T1000 (cell line): ENCODE measurements at regions not wholly inside any gene's neighbourhood (a gene's known extent, or its start where the extent isn't known, plus 50 kb on each side); places are given as distances from the start of the nearest gene placed in this dataset.
"Not testable (repeated sequence)": the region's sequence is repeated elsewhere in the genome, so short reads cannot be mapped to it uniquely, and the experiment has no call there.

Source experiments
- DNase-seq: peaks from one replicate; lab custom pipeline; 2025; ENCODE audit warnings: mixed read lengths; lab: John Stamatoyannopoulos, UW

DNA sequence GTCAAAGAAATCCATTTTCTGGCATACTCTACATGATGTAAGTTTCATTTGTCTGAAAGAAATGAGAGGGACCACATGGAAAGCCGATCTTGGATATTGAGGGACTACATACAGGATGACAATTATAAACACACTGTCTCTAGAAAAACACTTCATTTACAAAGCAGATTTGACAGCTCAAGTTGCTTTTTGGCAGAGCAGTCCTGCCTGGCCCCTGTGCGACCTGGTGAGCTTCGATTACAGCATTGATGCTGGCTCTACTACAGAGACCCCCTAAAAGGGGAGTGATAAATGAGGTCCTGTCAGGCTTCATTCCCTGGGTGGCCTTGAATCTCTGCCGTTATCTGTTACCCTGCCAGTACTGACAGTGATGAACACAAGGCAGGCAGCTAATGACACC, 215.2 kb upstream of the NOCT start:
- DNase-seq: no peak

DNA sequence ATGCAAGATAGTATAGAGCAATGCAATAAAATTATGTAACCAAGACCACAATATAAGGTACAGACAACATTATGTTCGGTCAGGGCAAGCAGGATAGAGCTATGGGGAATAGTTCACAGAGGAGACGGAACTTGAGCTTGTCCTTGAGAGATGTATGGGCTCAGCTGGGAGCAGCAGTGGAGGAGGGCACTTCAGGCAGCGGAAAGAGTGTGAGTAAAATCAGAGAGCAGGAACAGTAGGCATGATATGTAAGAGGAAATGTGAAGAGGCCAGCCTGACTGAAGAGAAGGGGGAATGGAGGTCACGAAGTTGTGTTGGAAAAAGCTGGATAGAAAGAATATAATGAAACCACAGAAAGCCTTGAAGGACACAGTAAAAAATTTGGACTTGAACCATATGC, 217.2 kb upstream of the NOCT start:
- no peak for DNase-seq

DNA sequence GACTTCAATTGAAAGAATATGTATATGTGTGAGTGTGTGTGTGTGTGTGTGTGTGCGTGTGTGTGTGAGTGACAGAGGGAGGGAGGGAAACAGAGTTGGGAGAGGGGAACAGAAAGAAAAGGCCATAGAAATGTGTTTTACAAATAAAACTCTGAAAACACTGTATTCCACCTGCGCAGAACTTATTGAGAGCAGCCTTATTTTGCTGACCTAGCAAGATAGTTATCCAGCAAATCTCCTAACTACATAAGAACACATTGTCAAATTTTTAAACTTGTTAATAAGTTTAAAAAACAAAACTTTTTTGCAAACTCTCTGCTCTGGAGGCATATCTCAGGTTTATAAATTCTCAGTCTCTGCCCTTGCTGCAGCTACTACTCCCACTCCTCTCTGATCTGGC, 217.9 kb upstream of the NOCT start:
- DNase-seq: no peak

DNA sequence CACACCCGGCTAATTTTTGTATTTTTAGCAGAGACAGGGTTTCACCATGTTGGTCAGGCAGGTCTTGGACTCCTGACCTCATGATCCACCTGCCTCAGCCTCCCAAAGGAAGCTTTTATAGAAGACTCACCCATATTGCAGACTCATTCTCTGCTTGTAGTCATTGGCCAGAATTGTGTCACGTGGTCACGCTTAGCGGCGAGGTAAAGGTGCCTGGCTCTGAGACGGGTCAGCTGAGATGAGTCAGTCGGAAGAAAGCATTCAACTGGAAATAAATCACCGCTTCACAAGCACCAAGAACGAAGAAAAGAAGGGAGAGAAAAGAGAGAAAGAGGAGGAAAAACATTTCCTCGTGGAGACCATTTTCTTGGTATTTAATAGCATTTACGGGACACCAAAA, 218.8 kb upstream of the NOCT start:
- DNase-seq: no peak

DNA sequence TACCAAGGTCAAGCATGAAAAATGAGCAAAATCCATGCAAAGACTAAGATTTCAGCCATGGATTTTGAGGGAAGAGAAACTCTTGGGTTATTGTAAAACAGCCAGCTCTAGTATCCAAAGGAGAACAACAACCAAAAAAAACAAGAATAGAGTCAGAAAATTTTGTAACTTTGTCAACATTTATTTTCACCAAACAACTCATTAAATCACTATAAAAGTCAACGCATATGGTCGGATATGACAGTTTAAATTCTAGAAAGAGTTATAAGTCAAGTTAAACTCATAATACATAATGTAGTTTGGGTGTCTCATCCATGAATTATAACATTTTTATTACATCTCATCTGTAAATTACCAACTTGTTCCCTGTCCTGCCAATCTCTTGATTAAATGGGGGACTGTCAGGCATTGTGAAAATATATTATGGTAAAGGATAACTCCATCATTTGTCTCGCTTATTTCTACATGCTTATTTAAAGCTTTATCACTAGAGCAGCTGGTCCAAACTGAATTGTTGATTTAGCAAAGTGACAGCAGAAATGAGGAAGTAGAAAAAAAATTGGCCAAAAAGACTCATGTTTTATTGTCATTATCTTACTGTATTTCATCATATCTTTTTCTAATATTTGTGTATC, 224.8 kb upstream of the NOCT start:
- DNase-seq: no peak

DNA sequence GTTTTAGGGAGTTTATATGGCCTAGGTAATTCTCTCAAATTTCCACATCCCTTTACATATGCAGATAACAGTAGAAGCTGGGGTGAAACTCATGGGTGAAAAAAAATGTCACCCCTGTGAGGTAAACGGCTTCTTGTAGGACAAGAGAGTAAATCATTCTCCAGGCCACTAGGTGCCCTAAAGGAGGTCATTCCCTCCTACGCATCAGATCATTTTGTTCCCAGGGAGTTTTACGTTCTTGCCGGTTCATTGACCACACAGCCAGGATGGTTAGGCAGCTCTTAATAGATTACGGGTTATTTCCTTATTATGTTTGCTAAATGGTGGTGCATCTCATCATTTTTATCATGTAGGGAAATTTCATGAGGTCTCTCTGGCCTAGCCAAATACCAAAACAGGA, 225.8 kb upstream of the NOCT start:
- DNase-seq: no peak

DNA sequence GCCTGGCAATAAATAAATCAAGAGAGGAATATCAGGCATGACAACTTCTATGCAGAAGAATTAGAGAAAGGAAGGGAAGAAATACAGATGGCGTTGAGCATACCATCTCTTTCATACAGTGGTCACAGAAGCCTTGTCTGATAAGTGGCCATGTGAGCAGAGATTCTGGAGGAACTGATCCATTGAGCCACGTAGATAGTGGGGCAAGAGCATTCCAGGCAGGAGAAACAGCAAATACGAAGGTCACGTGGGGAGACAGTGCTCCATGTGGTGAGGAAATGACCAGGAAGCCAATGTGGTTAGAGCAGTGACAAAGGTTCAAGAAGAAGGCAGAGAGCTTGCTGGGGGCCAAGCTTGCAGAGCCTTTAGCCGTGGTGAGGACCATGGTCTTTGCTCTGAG, 226.7 kb upstream of the NOCT start:
- DNase-seq: no peak

DNA sequence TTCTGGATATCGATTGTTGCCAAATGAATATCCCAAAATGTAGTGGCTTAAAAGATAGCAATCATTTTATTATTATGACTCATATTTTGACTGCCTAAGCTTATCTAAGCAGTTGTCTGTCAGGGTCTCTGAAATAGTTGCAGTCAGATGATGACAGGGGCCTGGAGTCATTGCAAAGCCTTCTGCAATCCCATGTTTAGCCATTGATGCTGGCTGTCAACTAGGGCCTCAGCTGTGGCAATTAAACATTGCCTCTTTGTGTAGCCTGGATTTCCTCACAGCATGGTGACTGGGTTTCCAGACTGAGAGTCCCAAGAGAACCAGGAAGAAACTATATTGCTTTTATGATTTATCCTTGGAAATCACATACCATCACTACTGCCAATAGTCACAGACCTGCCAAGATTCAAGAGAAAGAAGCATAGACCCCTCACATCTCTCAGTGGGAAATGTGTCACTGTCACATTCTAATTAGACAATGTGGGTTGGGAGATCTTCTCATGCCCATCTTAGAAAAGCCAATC, 227.3 kb upstream of the NOCT start:
- DNase-seq: no peak

DNA sequence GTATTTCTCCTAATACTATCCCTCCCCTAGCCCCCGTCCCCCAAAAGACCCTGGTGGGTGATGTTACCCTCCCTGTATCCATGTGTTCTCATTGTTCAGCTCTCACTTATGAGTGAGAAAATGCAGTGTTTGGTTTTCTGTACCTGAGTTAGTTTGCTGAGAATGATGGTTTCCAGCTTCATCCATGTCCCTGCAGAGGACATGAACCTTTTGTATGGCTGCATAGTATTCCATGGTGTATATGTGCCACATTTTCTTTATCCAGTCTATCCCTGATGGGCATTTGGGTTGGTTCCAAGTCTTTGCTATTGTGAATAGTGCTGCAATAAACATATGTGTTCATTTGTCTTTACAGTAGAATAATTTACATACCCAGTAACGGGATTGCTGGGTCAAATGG, 235.8 kb upstream of the NOCT start:
- DNase-seq: not testable (repeated sequence)

DNA sequence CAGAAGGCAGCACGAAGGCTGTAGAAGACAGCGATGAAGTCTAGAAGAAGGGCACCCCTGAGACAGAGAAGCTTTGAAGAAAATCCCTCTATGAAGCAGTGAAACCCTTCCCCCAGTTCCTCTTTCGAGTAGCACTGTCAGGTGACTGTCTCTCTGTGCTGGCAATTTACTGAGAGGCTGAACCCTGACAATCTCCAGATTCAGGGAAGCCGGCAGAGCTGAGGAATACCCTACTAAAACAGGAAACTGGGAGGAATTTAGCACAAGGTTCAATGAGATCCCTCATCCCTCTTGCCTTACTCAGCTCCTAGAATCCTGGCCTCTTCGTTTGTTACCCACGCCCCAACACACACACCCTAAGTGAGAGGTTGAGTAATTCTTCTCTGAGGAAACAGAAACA, 239.7 kb upstream of the NOCT start:
- DNase-seq: no peak

DNA sequence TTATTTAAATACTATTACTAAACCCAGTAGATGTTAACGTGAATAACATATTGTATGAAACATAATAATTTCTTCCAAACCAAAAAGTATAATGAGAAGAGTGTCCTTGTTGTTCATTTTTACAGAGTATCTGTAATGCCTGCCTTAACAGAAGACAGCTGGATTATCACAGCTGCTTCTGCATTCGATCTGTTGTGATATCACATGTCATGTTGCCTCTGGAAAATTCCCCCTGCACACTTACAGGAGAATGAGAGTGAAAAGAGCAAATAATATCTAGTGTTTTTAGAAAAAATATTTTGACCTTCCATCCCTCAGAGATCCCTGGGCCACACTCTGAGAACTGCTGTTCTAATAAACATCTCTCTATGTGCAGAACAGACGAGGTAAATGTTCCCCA, 240.1 kb upstream of the NOCT start:
- no peak for DNase-seq

DNA sequence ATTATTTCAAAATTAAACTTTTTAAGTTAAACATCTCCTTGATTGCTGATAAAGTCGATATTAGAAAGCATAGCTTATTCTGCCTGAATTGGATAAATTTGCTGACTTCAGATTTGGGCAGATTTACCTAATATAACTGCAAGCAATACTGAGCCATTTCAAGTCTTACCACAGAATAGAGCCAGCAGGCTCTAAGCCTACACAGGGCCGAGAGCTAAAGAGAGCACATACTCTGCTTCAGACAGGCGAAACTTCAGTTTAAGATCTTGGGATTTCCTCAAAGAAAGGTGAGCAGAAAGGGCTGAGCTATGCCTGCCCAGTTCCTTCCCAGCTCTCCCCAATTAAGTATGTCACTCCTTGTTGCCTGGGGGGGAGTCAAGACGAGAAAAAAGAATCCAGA, 240.6 kb upstream of the NOCT start:
- DNase-seq: no peak

DNA sequence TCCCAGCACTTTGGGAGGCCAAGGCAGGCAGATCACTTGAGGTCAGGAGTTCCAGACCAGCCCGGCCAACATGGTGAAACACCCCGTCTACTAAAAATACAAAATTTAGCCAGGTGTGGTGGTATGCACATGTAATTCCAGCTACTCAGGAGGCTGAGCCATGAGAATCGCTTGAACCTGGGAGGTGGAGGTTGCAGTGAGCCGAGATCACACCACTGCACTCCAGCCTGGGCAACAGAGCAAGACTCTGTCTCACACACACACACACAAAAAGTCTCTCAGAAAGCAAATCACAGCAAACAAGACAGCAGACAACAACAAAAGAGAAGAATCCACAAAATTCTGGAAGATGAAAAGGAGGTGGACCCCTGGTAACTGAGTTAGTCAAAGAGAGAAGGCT, 241.5 kb upstream of the NOCT start:
- DNase-seq: not testable (repeated sequence)

DNA sequence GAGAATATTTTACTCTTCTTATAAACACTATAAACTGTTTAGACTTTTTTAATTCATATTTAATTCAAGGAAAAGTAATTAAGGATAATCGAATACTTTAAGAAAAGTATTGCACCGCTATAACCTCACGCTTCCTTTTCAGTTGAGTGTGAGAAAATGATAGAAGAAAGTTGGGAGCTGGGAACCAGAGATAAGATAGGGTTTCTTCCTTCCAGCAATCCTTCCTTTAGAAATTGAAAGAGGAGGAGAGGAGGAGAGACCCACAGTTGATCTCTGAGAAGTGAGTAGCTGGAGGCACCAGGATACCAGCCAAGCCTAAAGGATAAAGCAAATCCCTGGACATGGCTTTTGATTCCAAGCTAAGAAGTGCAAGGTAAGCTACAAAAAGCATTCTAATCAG, 242.3 kb upstream of the NOCT start:
- DNase-seq: no peak

DNA sequence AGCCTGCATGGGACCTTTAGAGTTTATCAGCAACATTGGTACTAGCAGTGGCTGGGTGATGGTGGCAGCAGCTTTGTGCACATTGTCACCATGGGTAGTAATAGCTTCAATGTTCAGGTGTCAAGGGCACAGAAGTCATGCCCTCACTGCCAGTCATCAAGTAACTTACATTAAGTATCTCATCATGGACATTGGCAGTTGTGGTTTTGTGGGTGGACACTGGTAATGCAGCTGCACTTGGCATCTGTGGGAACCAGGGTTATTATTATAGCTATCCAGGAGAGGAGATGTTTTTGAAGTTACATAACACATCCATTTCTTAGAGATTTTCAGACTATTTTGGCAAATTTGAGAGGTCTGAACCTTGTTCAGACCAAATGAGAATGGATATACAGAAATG, 243.2 kb upstream of the NOCT start:
- no peak for DNase-seq

DNA sequence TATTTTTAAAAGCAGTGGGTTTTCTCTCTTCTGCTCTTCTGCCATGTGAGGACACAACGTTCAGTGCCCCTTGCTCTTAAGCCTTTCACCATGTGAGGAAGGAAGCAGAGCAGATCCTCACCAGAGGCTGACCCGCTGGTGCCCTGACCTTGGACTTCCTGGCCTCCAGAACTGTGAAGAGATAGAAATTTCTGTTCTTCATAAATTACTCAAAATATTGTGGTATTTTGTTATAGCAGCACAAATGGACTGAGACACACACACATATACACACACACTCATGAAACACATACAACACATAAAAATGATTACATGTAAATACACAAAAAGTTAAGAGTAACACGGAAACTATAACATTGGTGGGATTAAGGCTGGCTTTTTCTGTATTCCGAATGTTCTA, 244.8 kb upstream of the NOCT start:
- no peak for DNase-seq

DNA sequence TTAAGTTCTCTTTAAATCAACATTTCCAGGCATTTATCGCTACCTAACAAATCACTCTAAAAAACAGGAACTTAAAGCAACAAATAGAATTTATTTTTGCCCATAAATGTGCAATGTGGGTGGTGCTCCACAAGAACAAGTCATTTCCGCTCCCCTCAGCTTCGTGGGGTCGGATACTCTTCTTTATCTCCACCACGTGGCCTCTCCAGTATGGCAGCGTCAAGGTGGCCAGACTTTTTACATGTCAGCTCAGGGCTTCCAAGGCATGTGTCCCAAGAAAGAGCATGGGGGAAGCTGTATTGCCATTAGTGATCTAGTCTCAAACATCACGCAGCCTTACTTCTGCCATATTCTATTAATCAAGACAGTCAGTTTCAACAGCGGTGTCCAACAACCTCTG, 249.2 kb upstream of the NOCT start:
- DNase-seq: no peak

DNA sequence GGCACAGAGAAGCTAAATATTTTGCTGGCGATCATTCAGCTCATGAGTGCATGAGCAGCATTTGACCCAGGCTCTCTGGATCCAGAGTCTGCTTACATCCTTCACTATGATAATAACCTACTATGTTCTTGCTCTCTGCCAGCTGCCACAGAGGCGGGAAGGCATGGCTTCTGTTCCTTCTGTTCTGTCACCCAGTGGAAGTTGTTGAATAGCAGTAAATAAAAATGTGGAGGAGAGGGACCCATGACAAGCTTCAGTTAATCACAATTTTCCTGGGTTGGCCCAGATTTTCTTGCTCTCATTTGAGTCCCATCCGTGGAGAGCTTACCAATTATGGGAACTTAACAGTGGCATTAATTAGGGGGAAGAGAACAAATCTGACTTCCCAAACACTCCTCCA, 250.1 kb upstream of the NOCT start:
- no peak for DNase-seq

DNA sequence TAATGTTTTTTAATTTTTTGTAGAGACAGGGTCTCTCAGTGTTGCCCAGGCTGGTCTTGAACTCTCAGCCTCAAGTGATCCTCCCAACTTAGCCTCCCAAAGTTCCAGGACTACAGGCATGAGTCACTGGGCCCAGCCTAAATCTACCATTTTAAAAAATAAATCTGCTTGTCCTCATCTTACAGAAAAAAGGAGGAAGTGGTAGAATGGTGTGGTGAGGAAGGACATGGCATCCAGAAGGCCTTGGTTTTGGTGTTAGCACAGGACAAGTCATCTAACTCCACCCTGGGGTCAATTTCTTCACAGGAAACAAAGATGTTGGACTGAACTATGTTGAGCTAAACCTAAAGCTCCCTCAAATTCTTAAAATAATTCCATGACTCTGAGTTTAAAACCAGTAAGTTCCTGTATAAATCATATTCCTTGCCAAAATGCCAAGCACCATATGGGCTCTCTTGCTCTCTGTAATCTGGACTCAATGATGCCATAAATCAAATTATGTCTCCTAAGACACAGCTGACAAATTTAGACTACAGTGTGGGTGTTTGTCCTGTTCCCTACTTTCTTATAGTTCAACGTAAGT, 253.9 kb upstream of the NOCT start:
- DNase-seq: no peak

DNA sequence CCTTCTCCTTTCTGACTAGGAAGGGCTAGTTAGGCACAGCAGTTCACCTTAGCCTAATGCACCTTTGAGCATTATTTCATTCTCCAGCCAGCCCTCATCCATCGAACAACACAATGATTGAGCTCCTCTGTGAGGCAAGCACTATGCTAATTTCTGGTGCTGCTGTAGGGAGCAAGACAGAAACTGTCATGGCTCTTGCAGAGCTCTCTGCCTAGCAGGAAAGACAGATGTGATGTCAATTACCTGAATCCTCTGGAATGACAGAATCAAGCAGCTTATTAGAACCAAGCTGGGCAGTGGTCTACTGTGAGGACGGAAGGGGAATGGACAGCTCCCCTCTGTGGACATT, 256.1 kb upstream of the NOCT start:
- no peak for DNase-seq

DNA sequence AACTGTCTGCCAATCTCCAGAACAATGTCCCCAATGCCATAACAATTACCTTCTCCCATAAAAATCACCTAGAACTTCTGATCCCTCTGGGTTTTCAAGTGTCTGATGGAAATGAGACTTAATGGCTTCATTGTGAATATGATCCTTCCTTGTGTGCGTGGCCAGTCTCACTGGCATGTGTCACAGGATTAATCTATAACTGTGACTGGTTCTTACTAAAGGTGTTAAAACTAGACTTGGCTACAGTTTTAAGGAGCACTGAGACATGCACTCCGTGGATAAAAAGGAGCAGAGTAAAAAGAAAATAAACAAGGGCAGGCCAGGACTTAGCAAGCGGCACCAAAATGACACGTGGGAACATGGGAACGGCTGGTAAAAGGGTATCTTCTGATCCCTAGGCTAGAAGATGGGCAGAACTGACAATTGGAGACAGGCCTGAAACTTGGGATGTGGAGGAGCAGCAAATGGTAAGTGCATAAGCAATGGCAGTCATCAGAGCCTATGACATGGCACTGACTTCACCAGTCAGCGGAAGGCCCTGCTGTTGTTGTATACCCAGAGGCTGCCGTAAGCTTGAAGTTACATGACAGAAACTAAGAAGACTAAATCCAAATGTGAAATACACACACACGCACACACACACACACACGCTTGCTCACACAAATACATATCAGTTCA, 256.6 kb upstream of the NOCT start:
- DNase-seq: no peak

DNA sequence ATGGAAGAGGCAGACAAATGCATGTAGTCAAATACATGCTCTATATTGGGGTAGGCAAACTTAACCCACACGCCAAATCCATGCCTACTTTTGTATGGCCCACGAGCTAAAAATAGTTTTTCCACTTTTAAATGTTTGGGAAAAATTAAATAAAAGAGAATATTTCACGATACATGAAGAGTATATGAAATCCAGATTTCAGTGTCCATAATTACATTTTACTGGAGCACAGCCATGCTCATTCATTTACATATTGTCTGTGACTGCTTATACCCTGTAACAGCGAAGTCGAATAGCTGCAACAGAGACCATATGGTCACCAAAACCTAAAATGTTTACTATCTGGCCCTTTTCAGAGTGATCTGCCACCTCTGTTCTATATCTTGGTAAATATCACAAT, 257.4 kb upstream of the NOCT start:
- no peak for DNase-seq

DNA sequence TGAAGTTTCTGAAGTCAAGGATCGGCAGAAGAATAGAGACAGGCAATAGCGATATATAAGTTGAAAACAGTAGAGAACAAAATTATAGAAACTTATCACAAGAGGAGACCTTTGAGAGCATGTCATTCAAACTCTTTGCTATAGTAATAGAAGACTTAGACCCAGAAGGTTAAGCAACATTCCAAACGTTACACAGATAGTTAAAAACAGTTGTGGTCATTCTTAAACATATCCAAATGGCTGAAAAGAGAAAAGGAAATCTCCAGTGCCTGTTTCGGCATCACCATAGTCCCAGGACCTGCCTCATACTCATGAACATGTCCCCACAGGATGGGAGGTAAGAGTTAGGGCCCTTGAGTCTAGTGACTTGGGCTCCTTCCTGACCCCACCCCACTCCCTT, 258.1 kb upstream of the NOCT start:
- no peak for DNase-seq

DNA sequence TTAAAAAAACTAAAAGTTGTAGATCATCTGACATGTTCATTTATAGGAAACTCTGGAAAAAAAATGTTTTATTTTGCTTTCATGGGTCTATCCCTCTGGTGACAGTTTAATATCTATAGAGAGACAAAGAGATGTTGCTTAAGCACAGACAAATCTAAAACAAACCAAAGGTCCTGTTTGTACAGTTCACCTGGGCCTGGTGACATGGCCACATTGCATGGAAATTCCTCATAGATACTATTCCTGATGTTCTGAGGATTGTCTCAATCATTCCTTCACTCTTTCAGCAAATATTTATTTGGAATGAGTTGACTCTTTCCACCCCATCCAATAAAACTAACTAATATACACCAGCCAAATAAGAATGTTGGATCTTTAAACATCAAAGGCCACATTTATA, 259.1 kb upstream of the NOCT start:
- no peak for DNase-seq
